ENCODE measurements at regions not wholly inside any gene's neighbourhood (a gene's known extent, or its start where the extent isn't known, plus 50 kb on each side); places are given as distances from the start of the nearest gene placed in this dataset.
"Not testable (repeated sequence)": the region's sequence is repeated elsewhere in the genome, so short reads cannot be mapped to it uniquely, and the experiment has no call there.

DNA sequence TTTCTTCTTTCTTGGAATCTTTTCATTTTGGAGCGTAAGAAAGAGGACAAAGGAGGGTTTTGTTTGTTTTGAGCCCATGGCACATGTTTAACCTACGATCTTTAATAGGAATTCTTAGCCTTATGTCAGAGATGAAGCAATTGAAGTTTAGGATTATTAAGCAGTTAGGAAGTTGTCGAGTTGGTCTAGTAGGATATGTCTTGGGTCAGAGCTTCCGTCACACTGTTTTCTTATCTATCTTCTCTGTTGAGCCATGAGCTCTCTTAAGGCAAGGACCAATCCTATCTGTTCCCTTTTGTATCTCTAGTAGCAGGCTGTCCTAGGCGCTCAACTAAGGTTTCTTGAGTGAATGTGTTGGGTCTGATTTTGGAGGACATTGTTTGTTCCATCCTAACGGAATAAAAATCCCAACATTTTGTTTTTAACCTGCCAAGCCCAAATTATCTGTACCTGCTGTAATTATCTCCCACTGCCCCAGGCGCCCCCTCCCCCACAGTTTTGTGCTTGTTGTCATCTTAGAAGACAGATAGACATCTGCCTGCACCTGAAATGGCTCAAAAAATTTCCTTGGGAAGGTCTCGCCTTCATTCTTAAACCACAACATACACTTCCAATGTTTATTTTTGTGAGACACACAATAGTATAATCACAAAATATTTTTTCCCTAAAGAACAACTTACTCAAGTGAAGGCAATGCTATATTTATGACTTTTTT lies 95.3 kb upstream of the GADD45A start:
- no peak for DNase-seq

- no peak for DNase-seq
Observed at GRCh38 chr1:67590329-67590728, 94.7 kb upstream of the GADD45A start.

GRCh38 chr1:67594764-67595163 lies 90.2 kb upstream of the GADD45A start:
- DNase-seq = no peak

- DNase-seq = no peak
Observed at GRCh38 chr1:67596674-67597073, 88.3 kb upstream of the GADD45A start.

GRCh38 chr1:67597336-67597735 lies 87.7 kb upstream of the GADD45A start:
- no peak for DNase-seq

- DNase-seq = no peak
Observed at GRCh38 chr1:67599085-67599484, 85.9 kb upstream of the GADD45A start.

DNA sequence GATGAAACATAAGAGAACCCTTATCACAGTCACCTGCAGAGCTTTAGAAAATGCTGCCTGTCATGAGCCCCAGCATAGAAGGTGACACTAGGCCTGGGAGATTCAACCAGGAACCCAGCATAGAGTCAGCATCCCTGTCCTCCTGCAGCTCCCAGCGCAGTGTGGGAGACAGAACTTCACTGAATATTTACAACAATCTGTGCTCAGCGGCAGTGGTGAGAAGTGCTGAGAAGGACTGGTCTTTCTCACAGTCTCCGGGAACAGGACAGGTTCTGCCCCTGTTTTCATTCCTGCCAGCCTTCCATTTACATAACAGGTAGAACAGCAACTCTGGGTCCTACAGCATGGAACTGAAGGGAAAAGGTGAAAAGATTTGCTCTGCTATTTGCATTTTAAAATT lies 83.5 kb upstream of the GADD45A start:
- DNase-seq = no peak

- DNase-seq = no peak
Observed at GRCh38 chr1:67601955-67602354, 83.0 kb upstream of the GADD45A start.

DNA sequence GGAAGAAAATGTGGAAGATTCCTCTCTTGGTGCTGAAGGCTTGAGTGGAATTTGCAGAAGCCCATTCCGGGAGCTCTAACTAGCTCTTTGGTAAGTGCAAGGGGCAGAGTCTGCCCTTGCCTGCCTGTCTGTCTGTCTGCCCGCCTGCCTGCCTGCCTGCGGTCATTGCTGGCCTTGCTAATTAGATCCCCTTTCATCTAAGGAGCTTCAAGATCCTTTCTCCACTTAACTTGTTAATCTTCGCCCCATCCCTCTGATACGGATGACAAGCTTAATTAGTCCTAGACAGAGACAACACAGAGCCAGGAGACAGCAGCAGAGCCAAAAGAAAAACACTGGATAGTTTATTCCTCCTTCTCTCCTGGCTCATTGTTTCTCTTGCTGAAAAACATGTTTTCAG lies 80.2 kb upstream of the GADD45A start:
- DNase-seq = no peak

DNA sequence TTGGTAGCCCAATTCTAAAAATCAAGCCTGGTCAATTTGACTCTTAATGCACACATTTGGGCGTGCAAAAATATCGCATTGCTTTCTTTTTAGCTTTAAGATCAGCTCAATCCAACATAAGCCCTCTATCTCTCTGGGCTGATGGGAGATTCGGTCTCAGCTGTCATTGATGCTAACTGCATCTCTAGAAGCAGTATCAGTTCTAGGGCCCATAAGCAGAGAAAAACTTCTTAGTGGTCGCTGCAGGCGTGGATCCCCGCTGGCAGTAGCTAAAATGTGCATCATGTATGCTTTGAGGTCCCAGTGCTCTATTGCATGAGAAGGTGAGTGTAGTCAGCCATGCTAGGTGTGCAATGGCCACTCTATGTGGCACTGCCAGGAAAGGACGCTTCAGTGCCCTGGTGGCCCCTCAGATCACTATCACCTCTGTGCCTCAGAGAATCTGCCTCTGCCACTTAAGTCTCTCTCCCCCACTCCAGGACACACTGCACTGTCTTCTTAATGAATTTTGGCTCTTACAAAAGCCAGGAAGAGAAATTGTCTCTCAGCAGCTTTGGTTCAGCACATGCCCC lies 79.7 kb upstream of the GADD45A start:
- no peak for DNase-seq

- DNase-seq = no peak
Observed at GRCh38 chr1:67607286-67607685, 77.7 kb upstream of the GADD45A start.

DNA sequence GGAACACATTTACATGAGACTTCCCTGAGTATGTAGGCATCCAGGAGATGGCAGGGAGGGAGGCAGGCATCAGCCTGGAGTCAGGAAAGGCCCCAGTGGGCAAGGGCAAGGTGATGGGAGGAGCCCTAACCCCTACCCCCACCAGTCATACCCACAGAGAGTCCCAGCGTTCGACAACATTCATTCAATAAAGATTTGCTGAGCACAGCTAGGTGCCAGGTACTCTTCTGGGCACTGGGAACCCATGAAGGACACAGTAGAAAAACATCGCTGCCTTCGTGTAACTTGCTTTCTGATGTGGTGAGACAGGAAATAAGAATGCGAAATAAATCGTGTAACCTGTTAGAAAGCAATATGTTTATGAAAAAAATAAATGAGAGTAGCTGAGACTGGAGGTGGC lies 77.3 kb upstream of the GADD45A start:
- DNase-seq = no peak

GRCh38 chr1:67608661-67609576 lies 76.1 kb upstream of the GADD45A start:
- DNase-seq = no peak

- no peak for DNase-seq
Observed at GRCh38 chr1:67609577-67610341, 75.2 kb upstream of the GADD45A start.

DNA sequence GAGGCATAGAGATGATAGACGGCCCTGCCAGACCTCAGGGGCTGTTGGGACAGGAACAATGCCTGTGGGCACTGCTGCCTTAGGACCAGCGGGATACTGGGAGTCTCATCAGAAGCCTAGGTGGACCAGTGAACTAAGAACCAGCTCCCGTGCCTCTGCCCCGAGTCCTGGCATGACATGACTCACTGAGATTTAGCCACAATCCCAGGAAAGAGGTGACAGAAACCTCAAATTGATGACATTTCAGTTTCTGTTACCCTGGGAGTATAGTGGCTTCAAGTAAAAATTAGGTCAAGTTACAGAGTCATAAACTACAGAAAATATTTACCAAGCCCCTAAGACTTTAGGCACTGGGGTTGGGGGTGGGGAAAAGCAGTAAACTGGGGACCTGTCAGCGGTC lies 74.6 kb upstream of the GADD45A start:
- DNase-seq = no peak

DNA sequence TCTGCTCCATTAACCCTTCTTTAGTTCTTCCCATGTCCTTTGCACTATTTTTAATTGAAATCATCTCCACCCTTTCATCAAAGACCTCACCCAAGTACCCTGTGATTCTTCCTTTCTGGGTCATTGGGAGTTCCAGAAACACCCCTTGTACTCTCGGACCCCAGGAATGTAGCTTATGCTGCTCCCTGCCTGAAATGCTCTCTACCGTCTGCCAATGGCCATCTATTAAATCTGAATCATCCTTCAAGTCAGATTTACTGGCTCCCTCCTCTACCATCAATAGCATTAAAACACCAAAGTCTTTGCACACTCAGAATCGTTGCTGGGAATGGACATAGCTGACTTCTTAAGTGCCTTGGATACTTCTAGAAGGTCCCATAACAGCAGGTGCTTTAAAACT lies 73.2 kb upstream of the GADD45A start:
- no peak for DNase-seq

DNA sequence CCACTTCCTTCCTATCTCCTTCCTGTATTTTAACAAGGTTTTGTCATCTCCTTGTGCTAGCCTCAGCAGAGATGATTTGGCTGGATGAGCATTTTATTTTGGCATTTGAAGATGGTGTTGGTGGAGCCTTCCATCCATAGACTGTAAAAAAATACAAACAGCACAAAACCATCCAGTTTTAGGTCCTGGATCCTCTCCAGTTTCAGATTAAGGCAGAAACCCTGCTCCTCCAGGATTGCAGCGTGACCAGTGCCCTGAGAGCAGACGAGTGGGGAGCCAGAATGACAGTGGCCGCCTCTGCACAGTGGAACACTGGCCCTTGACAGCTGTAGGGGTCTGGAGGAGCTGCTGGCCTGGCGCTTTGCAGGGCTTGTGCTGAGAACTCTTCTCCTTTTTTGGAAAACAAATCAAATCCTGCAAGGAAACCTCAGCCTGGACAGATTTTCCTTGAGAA lies 72.2 kb upstream of the GADD45A start:
- no peak for DNase-seq

GRCh38 chr1:67613479-67613878 lies 71.5 kb upstream of the GADD45A start:
- not testable (repeated sequence) for DNase-seq

- no peak for DNase-seq
Observed at GRCh38 chr1:67614511-67614934, 70.5 kb upstream of the GADD45A start.

DNA sequence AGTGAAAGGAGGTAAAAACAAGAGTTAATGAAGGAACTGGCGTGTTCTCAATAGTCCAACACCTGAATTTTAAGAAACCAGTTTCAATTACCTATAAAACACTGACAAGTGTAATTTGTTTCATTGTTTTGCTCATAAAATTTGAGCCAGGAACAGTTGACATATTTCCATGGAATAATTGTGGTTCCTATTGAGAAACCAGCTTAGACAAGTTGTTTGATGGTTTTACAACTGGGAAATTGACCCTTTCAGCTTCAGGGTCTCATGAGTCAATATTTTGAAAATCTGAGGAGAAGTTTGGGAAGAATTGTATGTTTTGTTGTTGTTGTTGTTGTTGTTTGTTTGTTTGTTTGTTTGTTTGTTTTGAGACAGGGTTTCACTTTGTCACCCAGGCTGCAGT lies 69.1 kb upstream of the GADD45A start:
- no peak for DNase-seq

DNA sequence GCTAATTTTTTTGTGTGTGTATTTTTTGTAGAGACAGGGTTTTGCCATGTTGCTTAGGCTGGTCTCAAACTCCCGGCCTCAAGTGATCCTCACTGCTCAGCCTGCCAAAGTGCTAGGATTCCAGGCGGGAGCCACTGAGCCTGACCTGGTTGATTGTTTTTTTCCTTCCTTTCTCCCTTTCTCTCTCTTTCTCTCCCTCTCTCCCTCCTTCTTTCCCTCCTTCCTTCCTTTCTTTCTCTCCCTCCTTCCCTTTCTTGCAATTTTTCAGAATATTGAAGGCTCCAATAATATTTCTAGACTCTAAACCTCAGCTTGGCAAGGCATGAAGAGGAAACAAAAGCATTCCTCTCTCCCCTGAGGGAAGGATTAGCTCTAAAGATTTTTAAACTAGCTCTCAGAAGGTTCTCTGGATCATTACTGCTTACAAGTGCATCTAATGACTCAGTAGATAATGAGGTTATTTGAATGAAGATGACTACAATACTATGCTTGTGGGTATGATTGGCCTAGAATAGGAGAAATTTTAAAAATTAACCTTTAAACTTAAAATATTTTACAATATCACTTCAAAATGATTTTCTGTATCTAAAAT lies 68.5 kb upstream of the GADD45A start:
- DNase-seq = no peak

- DNase-seq = no peak
Observed at GRCh38 chr1:67618285-67619018, 66.5 kb upstream of the GADD45A start.
